ENCODE measurements at regions not wholly inside any gene's neighbourhood (a gene's known extent, or its start where the extent isn't known, plus 50 kb on each side); places are given as distances from the start of the nearest gene placed in this dataset.

GRCh38 chr2:192513575-192513974, 318.8 kb upstream of the TMEFF2 start:
- TF ChIP-seq CTCF (IDR thresholded peaks at IDR 0.05; ENCODE audit: low read depth, low read length), result no peak
- no peak for TF ChIP-seq EZH2phosphoT487 (IDR thresholded peaks at IDR 0.05; ENCODE audit: low read depth)
